Retinal pigment epithelial cell (primary cell): ENCODE measurements at regions not wholly inside any gene's neighbourhood (a gene's known extent, or its start where the extent isn't known, plus 50 kb on each side); places are given as distances from the start of the nearest gene placed in this dataset.

Experiments used
- DNase-seq: peaks from one replicate; pipeline ENCODE4 v3.0.0-alpha.2; 2010; ENCODE audit warnings: low read depth
- H3K4me3 ChIP-seq: 2 replicates; pipeline ENCODE4 v1.5.1; 2011; ENCODE audit warnings: mild to moderate bottlenecking, low read length, control low read depth, moderate library complexity
- TF ChIP-seq, protein P1 (sequence below): conservative IDR thresholded peaks from 2 replicates; pipeline ENCODE4 v1.5.1; 2011; ENCODE audit warnings: low read depth, low read length, control low read depth, inconsistent platforms

DNA sequence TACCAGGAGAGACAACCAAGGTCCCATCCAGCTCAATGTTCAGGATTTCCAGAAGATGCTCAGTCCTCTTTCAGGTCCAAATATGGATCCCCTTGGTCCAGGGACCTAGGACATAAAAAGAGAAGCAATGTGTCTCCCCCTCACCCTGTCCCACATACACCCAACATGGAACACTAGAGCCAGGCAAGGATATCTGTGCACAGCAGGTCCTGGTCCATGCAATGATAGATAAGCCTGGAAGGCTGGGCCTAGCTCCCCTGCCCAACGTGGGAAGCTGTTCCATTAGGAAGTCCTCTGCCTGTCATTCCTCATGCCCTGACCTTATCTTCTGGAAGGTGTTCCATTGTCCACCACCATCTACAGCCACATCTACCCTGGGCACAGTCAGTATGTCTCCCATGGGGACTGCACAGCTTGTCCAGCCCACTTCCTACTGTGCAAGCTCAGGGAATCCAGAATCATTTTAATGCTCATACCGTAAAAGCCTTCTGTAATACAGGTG, 1434.8 kb downstream of the TBC1D22A start:
- DNase-seq, result no peak
- TF ChIP-seq, protein P1, sequence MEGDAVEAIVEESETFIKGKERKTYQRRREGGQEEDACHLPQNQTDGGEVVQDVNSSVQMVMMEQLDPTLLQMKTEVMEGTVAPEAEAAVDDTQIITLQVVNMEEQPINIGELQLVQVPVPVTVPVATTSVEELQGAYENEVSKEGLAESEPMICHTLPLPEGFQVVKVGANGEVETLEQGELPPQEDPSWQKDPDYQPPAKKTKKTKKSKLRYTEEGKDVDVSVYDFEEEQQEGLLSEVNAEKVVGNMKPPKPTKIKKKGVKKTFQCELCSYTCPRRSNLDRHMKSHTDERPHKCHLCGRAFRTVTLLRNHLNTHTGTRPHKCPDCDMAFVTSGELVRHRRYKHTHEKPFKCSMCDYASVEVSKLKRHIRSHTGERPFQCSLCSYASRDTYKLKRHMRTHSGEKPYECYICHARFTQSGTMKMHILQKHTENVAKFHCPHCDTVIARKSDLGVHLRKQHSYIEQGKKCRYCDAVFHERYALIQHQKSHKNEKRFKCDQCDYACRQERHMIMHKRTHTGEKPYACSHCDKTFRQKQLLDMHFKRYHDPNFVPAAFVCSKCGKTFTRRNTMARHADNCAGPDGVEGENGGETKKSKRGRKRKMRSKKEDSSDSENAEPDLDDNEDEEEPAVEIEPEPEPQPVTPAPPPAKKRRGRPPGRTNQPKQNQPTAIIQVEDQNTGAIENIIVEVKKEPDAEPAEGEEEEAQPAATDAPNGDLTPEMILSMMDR, result no peak
- no peak overlapping the region for H3K4me3 ChIP-seq

DNA sequence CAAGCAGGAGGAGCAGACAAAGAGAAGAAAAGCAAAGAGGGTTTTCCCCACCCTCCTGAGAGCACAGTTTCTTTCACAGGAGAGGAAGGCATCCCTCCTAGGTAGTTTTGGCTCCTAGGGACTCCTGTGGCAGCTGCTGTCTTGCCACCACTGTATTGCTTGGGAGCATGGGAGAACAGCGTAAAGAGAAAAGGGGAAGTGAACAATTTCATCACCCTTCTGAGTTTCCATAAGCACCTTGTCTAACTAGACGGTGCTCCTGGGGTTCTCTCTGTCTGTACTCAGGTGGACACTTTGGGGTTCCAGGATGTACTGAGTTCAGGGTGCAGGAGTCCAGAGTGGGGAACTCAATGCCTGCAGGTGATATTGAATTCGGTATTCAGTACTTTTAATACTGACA, 1430.5 kb downstream of the TBC1D22A start:
- H3K4me3 ChIP-seq, result no peak overlapping the region
- TF ChIP-seq, protein P1, result no peak
- no peak for DNase-seq

DNA sequence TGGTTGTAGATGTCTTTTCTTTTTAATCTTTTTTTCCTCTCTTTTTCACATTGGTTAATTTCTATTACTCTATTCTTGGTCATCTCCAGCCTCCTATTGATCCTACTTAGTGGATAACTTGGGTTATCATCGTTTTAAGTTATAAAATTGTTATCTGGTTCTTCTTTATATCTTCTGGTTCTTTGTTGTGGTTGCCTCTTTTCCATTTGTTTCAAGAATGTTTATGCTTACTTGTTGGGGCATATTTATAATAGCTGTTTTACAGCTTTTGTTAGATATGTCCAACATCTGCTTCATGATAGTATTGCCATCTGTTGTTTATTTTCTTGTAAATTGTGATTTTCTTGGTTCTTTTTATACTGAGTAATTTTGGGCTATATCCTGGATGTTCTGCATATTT, 1429.6 kb downstream of the TBC1D22A start:
- DNase-seq, result no peak
- TF ChIP-seq, protein P1, result no peak
- no peak overlapping the region for H3K4me3 ChIP-seq

DNA sequence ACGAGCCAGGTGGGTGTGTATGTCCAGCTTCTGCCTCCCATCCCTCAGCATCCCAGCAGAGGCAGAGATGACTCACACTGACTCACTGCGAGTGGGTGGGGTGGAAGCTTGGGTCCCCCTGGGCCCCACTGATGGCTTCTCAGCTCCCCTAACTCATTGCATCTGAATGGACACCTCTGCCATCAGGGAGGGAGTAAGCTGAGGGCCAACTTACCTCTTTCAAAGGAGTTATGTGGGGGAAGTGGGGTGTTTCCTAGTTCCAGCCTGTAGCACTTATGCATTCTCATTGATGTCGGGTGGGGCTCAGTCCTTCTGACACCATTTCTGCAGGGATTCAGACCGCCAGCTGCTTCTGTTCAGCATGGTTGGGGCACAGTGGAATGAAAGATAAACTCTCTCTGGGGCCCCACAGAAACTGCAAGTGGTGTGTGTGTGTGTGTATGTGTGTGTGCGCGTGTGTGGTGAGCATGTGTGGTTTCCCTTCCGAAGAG, 1425.8 kb downstream of the TBC1D22A start:
- TF ChIP-seq, protein P1, result no peak
- DNase-seq, result no peak

GRCh38 chr22:48187356-48187755, 1424.9 kb downstream of the TBC1D22A start:
- DNase-seq, result no peak
- TF ChIP-seq, protein P1, result no peak
- H3K4me3 ChIP-seq, result no peak overlapping the region

More for the DNA sequence above, 1425.8 kb downstream of the TBC1D22A start:
- no peak overlapping the region for H3K4me3 ChIP-seq

- TF ChIP-seq, protein P1, result no peak
- no peak for DNase-seq
- H3K4me3 ChIP-seq, result no peak overlapping the region
These were observed 1423.8 kb downstream of the TBC1D22A start for GRCh38 chr22:48186146-48186790.
